ENCODE measurements at regions not wholly inside any gene's neighbourhood (a gene's known extent, or its start where the extent isn't known, plus 50 kb on each side); places are given as distances from the start of the nearest gene placed in this dataset.

GRCh38 chr6:124879992-124880355 is 82.3 kb upstream of the RNF217 start:
- Histone ChIP-seq H3K4me3 (ENCODE audit: low read length) (no peak overlapping the region), H3K27ac (ENCODE audit: low read length) (no peak overlapping the region), H3K4me2 (ENCODE audit: low read length) (no peak overlapping the region), H3K9me3 (ENCODE audit: low read length) (no peaks in the 10 kb centered on the region), H3K79me2 (replicated peaks; ENCODE audit: insufficient read depth, low read length) (no peaks in the 10 kb centered on the region), H3K27me3 (ENCODE audit: insufficient read depth, low read depth, low read length) (no peaks in the 10 kb centered on the region), H3K9me2 (ENCODE audit: insufficient read depth, low read length) (no peaks in the 10 kb centered on the region), H3F3A (ENCODE audit: insufficient read depth, low read length, poor library complexity, severe bottlenecking) (no peaks in the 10 kb centered on the region), H3K36me3 (ENCODE audit: insufficient read depth, low read length) (no peaks in the 10 kb centered on the region), H2AFZ (ENCODE audit: low read depth, low read length) (no peak overlapping the region), H3K9ac (ENCODE audit: low read length) (no peak overlapping the region), H4K20me1 (ENCODE audit: insufficient read depth) (no peaks in the 10 kb centered on the region)
- no peak for TF ChIP-seq EZH2 (IDR thresholded peaks at IDR 0.05; ENCODE audit: borderline replicate concordance, insufficient read depth, low read length, poor library complexity, severe bottlenecking)
- no peak for TF ChIP-seq RAD21 (conservative IDR thresholded peaks at IDR 0.05)
- TF ChIP-seq SMC3 (conservative IDR thresholded peaks at IDR 0.05; ENCODE audit: poor library complexity), result no peak
- TF ChIP-seq EP300 (conservative IDR thresholded peaks at IDR 0.05; ENCODE audit: poor library complexity, severe bottlenecking), result no peak
- no peak for TF ChIP-seq TAF1 (IDR thresholded peaks at IDR 0.05; ENCODE audit: low read depth)
- no peak for TF ChIP-seq REST (IDR thresholded peaks at IDR 0.05; ENCODE audit: borderline replicate concordance)
- no peak for TF ChIP-seq MXI1 (conservative IDR thresholded peaks at IDR 0.05; ENCODE audit: poor library complexity, severe bottlenecking)
- no peak for TF ChIP-seq CTCF (IDR thresholded peaks at IDR 0.05; ENCODE audit: poor library complexity, severe bottlenecking)
- no peak for TF ChIP-seq POLR2AphosphoS5 (IDR thresholded peaks at IDR 0.05)

GRCh38 chr6:124881898-124882578 is 80.2 kb upstream of the RNF217 start:
- peak; percentile 40 for TF ChIP-seq SMC3 (conservative IDR thresholded peaks at IDR 0.05; ENCODE audit: poor library complexity)
- peak; percentile 84 for TF ChIP-seq EP300 (conservative IDR thresholded peaks at IDR 0.05; ENCODE audit: poor library complexity, severe bottlenecking)
- TF ChIP-seq TAF1 (IDR thresholded peaks at IDR 0.05; ENCODE audit: low read depth), result no peak
- TF ChIP-seq EZH2 (IDR thresholded peaks at IDR 0.05; ENCODE audit: borderline replicate concordance, insufficient read depth, low read length, poor library complexity, severe bottlenecking), result no peak
- TF ChIP-seq POLR2AphosphoS5 (IDR thresholded peaks at IDR 0.05), result peak; percentile 33
- peak; percentile 23 for TF ChIP-seq RAD21 (conservative IDR thresholded peaks at IDR 0.05)
- TF ChIP-seq REST (IDR thresholded peaks at IDR 0.05; ENCODE audit: borderline replicate concordance), result peak; percentile 61
- no peak for TF ChIP-seq MXI1 (conservative IDR thresholded peaks at IDR 0.05; ENCODE audit: poor library complexity, severe bottlenecking)
- peak; percentile 36 for TF ChIP-seq CTCF (IDR thresholded peaks at IDR 0.05; ENCODE audit: poor library complexity, severe bottlenecking)

More at GRCh38 chr6:124881898-124882578, 80.2 kb upstream of the RNF217 start:
- Histone ChIP-seq H4K20me1 (ENCODE audit: insufficient read depth) (no peaks in the 10 kb centered on the region), H3K27ac (ENCODE audit: low read length) (no peak overlapping the region), H3F3A (ENCODE audit: insufficient read depth, low read length, poor library complexity, severe bottlenecking) (no peaks in the 10 kb centered on the region), H2AFZ (ENCODE audit: low read depth, low read length) (no peak overlapping the region), H3K9me3 (ENCODE audit: low read length) (no peaks in the 10 kb centered on the region), H3K4me2 (ENCODE audit: low read length) (no peak overlapping the region), H3K9ac (ENCODE audit: low read length) (no peak overlapping the region), H3K36me3 (ENCODE audit: insufficient read depth, low read length) (no peaks in the 10 kb centered on the region), H3K9me2 (ENCODE audit: insufficient read depth, low read length) (no peaks in the 10 kb centered on the region), H3K27me3 (ENCODE audit: insufficient read depth, low read depth, low read length) (no peaks in the 10 kb centered on the region), H3K79me2 (replicated peaks; ENCODE audit: insufficient read depth, low read length) (no peaks in the 10 kb centered on the region), H3K4me3 (ENCODE audit: low read length) (no peak overlapping the region)

Data from neural cell (in vitro differentiated cells).